Thoracic aorta (tissue), 2 donors: ENCODE measurements at regions not wholly inside any gene's neighbourhood (a gene's known extent, or its start where the extent isn't known, plus 50 kb on each side); places are given as distances from the start of the nearest gene placed in this dataset.
"Not testable (repeated sequence)": the region's sequence is repeated elsewhere in the genome, so short reads cannot be mapped to it uniquely, and the experiment has no call there.

Experiments used
- ATAC-seq: fragments of 150-250 bp; one replicate; pipeline ENCODE4 v1.8.0; 2017; ENCODE audit warnings: low read depth; ENCODE audit not compliant: insufficient number of reproducible peaks, low FRiP score
- DNase-seq: peaks from one replicate; pipeline ENCODE4 v3.0.0-alpha.2; 2020; ENCODE audit warnings: low spot score
- H3K27ac ChIP-seq, 2 donors: fragments of 200-600 bp; sonication (generic); 1 replicate in 1 of 2; 2 replicates in 1 of 2; pipeline ENCODE4 v1.5.1; 2016; ENCODE audit warnings: mild to moderate bottlenecking in 2 of 2, moderate library complexity in 2 of 2
- H3K27me3 ChIP-seq: fragments of 200-600 bp; sonication (generic); replicated peaks from 2 replicates; pipeline ENCODE4 v1.6.0; 2016; ENCODE audit warnings: mild to moderate bottlenecking; ENCODE audit not compliant: insufficient read depth
- H3K36me3 ChIP-seq: fragments of 200-600 bp; sonication (generic); one replicate; pipeline ENCODE4 v1.5.1; 2016
- H3K4me1 ChIP-seq, 2 donors: fragments of 200-600 bp; sonication (generic); 1 replicate in 1 of 2; 2 replicates in 1 of 2; pipeline versions ENCODE4 v1.5.1 to v1.6.0; 2016; ENCODE audit warnings: low read depth in 2 of 2, mild to moderate bottlenecking in 1 of 2; ENCODE audit not compliant: control insufficient read depth in 1 of 2
- H3K4me3 ChIP-seq: fragments of 200-600 bp; sonication (generic); 2 replicates; pipeline ENCODE4 v1.5.1; 2016; ENCODE audit warnings: mild to moderate bottlenecking
- H3K9me3 ChIP-seq: fragments of 200-600 bp; sonication (generic); 2 replicates; pipeline ENCODE4 v1.5.1; 2016
- CTCF ChIP-seq: fragments of 200-600 bp; sonication (generic); IDR thresholded peaks from one replicate; pipeline ENCODE4 v1.5.1; 2019; ENCODE audit warnings: antibody characterized with exemption

- no peaks in the 10 kb centered on the region for H3K9me3 ChIP-seq
- no peak for ATAC-seq
- no peak for TF ChIP-seq CTCF
Observed at GRCh38 chr14:38003746-38004609, 203.7 kb upstream of the SSTR1 start.

GRCh38 chr14:38004610-38004879, 203.2 kb upstream of the SSTR1 start:
- H3K4me3 ChIP-seq: no peak overlapping the region
- no peaks in the 10 kb centered on the region for H3K27me3 ChIP-seq
- H3K27ac ChIP-seq: no peak overlapping the region
- H3K4me1 ChIP-seq: no peaks in the 10 kb centered on the region
- no peaks in the 10 kb centered on the region for H3K9me3 ChIP-seq
- no peak for DNase-seq
- no peak for ATAC-seq
- no peaks in the 10 kb centered on the region for H3K36me3 ChIP-seq
- TF ChIP-seq CTCF: no peak

More at GRCh38 chr14:38003746-38004609, 203.7 kb upstream of the SSTR1 start:
- Histone ChIP-seq H3K27me3 (no peaks in the 10 kb centered on the region), H3K36me3 (no peaks in the 10 kb centered on the region), H3K4me3 (no peak overlapping the region), H3K4me1 (no peaks in the 10 kb centered on the region), H3K27ac (no peak overlapping the region)
- no peak for DNase-seq

GRCh38 chr14:38011156-38011555, 196.5 kb upstream of the SSTR1 start:
- H3K4me1 ChIP-seq, H3K27me3 ChIP-seq, H3K4me3 ChIP-seq, H3K27ac ChIP-seq, H3K36me3 ChIP-seq, ATAC-seq, DNase-seq: not testable (repeated sequence)
- H3K9me3 ChIP-seq: peaks cover 13% of the 10 kb centered on the region

- H3K27ac ChIP-seq: no peak overlapping the region
- H3K4me3 ChIP-seq: no peak overlapping the region
- ATAC-seq: no peak
- H3K4me1 ChIP-seq: no peaks in the 10 kb centered on the region
- H3K9me3 ChIP-seq: peaks cover 13% of the 10 kb centered on the region
- no peak for TF ChIP-seq CTCF
- H3K27me3 ChIP-seq: no peaks in the 10 kb centered on the region
- H3K36me3 ChIP-seq: no peaks in the 10 kb centered on the region
- no peak for DNase-seq
Observed at GRCh38 chr14:38012056-38012455, 195.6 kb upstream of the SSTR1 start.

- Histone ChIP-seq H3K9me3 (peaks cover 11% of the 10 kb centered on the region), H3K27ac (no peak overlapping the region), H3K27me3 (no peaks in the 10 kb centered on the region), H3K4me1 (no peaks in the 10 kb centered on the region), H3K4me3 (no peak overlapping the region), H3K36me3 (no peaks in the 10 kb centered on the region)
- no peak for ATAC-seq
- TF ChIP-seq CTCF: no peak
- DNase-seq: no peak
Observed at GRCh38 chr14:38016497-38016896, 191.2 kb upstream of the SSTR1 start.

- ATAC-seq: no peak
- Histone ChIP-seq H3K4me1 (no peaks in the 10 kb centered on the region), H3K9me3 (peaks cover 7% of the 10 kb centered on the region), H3K27me3 (no peaks in the 10 kb centered on the region), H3K36me3 (no peaks in the 10 kb centered on the region), H3K27ac (no peak overlapping the region), H3K4me3 (no peak overlapping the region)
- no peak for TF ChIP-seq CTCF
- DNase-seq: no peak
Observed at GRCh38 chr14:38021861-38022260, 185.8 kb upstream of the SSTR1 start.
